ENCODE measurements at regions not wholly inside any gene's neighbourhood (a gene's known extent, or its start where the extent isn't known, plus 50 kb on each side); places are given as distances from the start of the nearest gene placed in this dataset.

DNA sequence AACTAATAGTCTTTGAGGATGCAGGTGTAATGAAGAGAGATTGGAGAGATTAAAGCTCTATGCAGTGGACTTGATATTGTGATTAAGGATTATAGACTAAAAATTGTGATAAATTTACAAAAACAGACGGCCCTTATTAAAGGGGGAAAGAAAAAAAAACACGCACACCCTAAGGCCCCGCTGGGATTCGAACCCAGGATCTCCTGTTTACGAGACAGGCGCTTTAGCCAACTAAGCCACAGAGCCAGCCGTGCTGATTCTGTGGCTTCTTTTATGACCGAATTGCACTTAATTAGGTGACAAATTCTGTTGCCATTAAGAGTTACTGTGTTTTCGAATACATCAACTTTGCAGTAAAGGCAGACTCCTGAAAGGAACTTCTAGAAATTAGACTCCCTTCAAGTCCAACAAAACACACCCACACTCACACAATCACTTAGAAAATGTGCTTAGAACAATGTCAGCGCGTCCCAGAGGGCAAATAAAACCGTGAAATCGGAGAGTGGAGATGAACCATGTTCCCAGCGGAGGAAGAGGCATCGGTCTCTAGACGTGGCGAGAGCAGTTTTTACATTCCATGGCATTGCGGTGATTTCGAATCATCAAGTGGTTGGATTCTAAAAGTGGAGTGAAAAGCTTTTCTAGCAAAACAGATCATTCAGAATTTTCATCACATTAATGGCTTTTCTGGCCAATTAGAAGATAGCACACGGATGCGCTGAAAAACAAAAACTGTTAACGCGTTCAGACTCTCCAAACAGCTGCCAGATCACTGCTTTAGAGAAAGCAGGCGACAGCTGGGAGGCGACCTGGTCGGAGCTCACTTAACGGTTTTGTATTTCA, 122.6 kb downstream of the GPX5 start:
- Histone ChIP-seq H3K4me3 (ENCODE audit: low read length) (peak overlapping the region; percentile 65), H3K27ac (ENCODE audit: low read length) (no peak overlapping the region), H3K27me3 (ENCODE audit: insufficient read depth, low read depth, low read length) (no peaks in the 10 kb centered on the region), H3K9me3 (ENCODE audit: low read length) (no peaks in the 10 kb centered on the region), H4K20me1 (ENCODE audit: insufficient read depth) (no peaks in the 10 kb centered on the region), H3F3A (ENCODE audit: insufficient read depth, low read length, poor library complexity, severe bottlenecking) (no peaks in the 10 kb centered on the region), H3K79me2 (replicated peaks; ENCODE audit: insufficient read depth, low read length) (no peaks in the 10 kb centered on the region), H3K9me2 (ENCODE audit: insufficient read depth, low read length) (no peaks in the 10 kb centered on the region), H3K9ac (ENCODE audit: low read length) (peak overlapping the region; percentile 43), H3K4me2 (ENCODE audit: low read length) (peak overlapping the region; percentile 68), H2AFZ (ENCODE audit: low read depth, low read length) (no peak overlapping the region), H3K36me3 (ENCODE audit: insufficient read depth, low read length) (no peaks in the 10 kb centered on the region)
- no peak for TF ChIP-seq SMC3 (conservative IDR thresholded peaks at IDR 0.05; ENCODE audit: poor library complexity)
- peak; percentile 32 for TF ChIP-seq RAD21 (conservative IDR thresholded peaks at IDR 0.05)

DNA sequence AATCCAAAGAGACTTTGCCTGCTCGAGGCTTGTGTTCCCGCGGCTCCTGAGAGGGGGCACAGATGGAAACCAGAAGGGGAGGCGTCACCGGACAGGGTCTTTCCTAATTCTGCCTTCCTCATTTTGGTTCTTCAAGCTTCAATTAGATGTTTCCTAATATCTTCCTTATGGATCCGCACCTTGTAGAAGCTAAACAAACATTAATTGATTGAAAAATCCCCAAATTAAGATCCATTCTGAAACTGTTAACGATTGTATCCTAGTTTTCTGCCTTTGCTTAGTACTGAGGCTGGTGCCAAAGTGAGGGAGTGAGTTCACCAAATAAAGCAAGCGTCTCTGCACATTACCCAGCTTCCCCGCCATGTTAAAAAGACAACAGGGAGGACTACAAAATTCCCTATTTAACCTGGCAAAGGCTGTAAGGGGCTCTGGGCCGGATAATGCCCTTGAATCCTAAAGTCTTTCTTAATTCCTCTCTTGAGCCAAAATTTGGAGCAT, 123.2 kb downstream of the GPX5 start:
- Histone ChIP-seq H3K27me3 (ENCODE audit: insufficient read depth, low read depth, low read length) (no peaks in the 10 kb centered on the region), H3K4me3 (ENCODE audit: low read length) (peak overlapping the region; percentile 65), H3F3A (ENCODE audit: insufficient read depth, low read length, poor library complexity, severe bottlenecking) (no peaks in the 10 kb centered on the region), H3K79me2 (replicated peaks; ENCODE audit: insufficient read depth, low read length) (no peaks in the 10 kb centered on the region), H3K9ac (ENCODE audit: low read length) (peak overlapping the region; percentile 43), H3K9me3 (ENCODE audit: low read length) (no peaks in the 10 kb centered on the region), H3K36me3 (ENCODE audit: insufficient read depth, low read length) (no peaks in the 10 kb centered on the region), H3K4me2 (ENCODE audit: low read length) (peak overlapping the region; percentile 68), H3K27ac (ENCODE audit: low read length) (no peak overlapping the region), H4K20me1 (ENCODE audit: insufficient read depth) (no peaks in the 10 kb centered on the region), H3K9me2 (ENCODE audit: insufficient read depth, low read length) (no peaks in the 10 kb centered on the region), H2AFZ (ENCODE audit: low read depth, low read length) (no peak overlapping the region)
- TF ChIP-seq EP300 (conservative IDR thresholded peaks at IDR 0.05; ENCODE audit: poor library complexity, severe bottlenecking) = no peak
- no peak for TF ChIP-seq EZH2 (IDR thresholded peaks at IDR 0.05; ENCODE audit: borderline replicate concordance, insufficient read depth, low read length, poor library complexity, severe bottlenecking)

DNA sequence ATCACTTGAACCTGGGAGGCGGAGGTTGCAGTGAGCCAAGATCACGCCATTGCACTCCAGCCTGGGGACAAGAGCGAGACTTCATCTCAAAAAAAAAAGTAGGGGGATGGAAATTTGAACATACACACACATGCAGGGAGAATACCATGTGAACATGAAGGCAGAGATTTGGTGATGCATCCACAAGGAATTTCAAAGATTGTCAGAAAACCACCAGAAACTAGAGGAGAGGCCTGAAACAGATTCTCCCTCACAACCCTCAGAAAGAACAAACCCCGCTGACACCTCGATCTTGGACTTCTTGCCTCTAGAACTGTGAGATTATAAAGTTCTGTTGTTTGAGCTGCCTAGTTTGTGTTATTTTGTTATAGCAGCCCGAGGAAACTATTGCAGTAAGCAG, 125.5 kb downstream of the GPX5 start:
- no peaks in the 10 kb centered on the region for H3K79me2 ChIP-seq (replicated peaks; ENCODE audit: insufficient read depth, low read length)
- H3K9ac ChIP-seq (ENCODE audit: low read length) = no peak overlapping the region
- no peak overlapping the region for H3K27ac ChIP-seq (ENCODE audit: low read length)
- H4K20me1 ChIP-seq (ENCODE audit: insufficient read depth) = no peaks in the 10 kb centered on the region
- H3K9me2 ChIP-seq (ENCODE audit: insufficient read depth, low read length) = no peaks in the 10 kb centered on the region
- no peaks in the 10 kb centered on the region for H3K9me3 ChIP-seq (ENCODE audit: low read length)
- H3K4me2 ChIP-seq (ENCODE audit: low read length) = no peak overlapping the region
- TF ChIP-seq SMC3 (conservative IDR thresholded peaks at IDR 0.05; ENCODE audit: poor library complexity) = no peak
- TF ChIP-seq, protein P1, sequence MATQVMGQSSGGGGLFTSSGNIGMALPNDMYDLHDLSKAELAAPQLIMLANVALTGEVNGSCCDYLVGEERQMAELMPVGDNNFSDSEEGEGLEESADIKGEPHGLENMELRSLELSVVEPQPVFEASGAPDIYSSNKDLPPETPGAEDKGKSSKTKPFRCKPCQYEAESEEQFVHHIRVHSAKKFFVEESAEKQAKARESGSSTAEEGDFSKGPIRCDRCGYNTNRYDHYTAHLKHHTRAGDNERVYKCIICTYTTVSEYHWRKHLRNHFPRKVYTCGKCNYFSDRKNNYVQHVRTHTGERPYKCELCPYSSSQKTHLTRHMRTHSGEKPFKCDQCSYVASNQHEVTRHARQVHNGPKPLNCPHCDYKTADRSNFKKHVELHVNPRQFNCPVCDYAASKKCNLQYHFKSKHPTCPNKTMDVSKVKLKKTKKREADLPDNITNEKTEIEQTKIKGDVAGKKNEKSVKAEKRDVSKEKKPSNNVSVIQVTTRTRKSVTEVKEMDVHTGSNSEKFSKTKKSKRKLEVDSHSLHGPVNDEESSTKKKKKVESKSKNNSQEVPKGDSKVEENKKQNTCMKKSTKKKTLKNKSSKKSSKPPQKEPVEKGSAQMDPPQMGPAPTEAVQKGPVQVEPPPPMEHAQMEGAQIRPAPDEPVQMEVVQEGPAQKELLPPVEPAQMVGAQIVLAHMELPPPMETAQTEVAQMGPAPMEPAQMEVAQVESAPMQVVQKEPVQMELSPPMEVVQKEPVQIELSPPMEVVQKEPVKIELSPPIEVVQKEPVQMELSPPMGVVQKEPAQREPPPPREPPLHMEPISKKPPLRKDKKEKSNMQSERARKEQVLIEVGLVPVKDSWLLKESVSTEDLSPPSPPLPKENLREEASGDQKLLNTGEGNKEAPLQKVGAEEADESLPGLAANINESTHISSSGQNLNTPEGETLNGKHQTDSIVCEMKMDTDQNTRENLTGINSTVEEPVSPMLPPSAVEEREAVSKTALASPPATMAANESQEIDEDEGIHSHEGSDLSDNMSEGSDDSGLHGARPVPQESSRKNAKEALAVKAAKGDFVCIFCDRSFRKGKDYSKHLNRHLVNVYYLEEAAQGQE (IDR thresholded peaks at IDR 0.05; ENCODE audit: borderline replicate concordance) = no peak
- no peak for TF ChIP-seq MXI1 (conservative IDR thresholded peaks at IDR 0.05; ENCODE audit: poor library complexity, severe bottlenecking)
- TF ChIP-seq, protein P2, sequence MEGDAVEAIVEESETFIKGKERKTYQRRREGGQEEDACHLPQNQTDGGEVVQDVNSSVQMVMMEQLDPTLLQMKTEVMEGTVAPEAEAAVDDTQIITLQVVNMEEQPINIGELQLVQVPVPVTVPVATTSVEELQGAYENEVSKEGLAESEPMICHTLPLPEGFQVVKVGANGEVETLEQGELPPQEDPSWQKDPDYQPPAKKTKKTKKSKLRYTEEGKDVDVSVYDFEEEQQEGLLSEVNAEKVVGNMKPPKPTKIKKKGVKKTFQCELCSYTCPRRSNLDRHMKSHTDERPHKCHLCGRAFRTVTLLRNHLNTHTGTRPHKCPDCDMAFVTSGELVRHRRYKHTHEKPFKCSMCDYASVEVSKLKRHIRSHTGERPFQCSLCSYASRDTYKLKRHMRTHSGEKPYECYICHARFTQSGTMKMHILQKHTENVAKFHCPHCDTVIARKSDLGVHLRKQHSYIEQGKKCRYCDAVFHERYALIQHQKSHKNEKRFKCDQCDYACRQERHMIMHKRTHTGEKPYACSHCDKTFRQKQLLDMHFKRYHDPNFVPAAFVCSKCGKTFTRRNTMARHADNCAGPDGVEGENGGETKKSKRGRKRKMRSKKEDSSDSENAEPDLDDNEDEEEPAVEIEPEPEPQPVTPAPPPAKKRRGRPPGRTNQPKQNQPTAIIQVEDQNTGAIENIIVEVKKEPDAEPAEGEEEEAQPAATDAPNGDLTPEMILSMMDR (IDR thresholded peaks at IDR 0.05; ENCODE audit: poor library complexity, severe bottlenecking) = no peak
- TF ChIP-seq EP300 (conservative IDR thresholded peaks at IDR 0.05; ENCODE audit: poor library complexity, severe bottlenecking) = no peak
- TF ChIP-seq EZH2 (IDR thresholded peaks at IDR 0.05; ENCODE audit: borderline replicate concordance, insufficient read depth, low read length, poor library complexity, severe bottlenecking) = no peak
- no peak for TF ChIP-seq RAD21 (conservative IDR thresholded peaks at IDR 0.05)
- TF ChIP-seq POLR2AphosphoS5 (IDR thresholded peaks at IDR 0.05) = no peak
- TF ChIP-seq TAF1 (IDR thresholded peaks at IDR 0.05; ENCODE audit: low read depth) = no peak
- H3K27me3 ChIP-seq (ENCODE audit: insufficient read depth, low read depth, low read length) = no peaks in the 10 kb centered on the region
- no peaks in the 10 kb centered on the region for H3F3A ChIP-seq (ENCODE audit: insufficient read depth, low read length, poor library complexity, severe bottlenecking)
- H2AFZ ChIP-seq (ENCODE audit: low read depth, low read length) = no peak overlapping the region
- H3K4me3 ChIP-seq (ENCODE audit: low read length) = no peak overlapping the region
- H3K36me3 ChIP-seq (ENCODE audit: insufficient read depth, low read length) = no peaks in the 10 kb centered on the region

Measured in neural cell (in vitro differentiated cells).